Skeletal muscle cell (primary cell): ENCODE measurements at regions not wholly inside any gene's neighbourhood (a gene's known extent, or its start where the extent isn't known, plus 50 kb on each side); places are given as distances from the start of the nearest gene placed in this dataset.
"Not testable (repeated sequence)": the region's sequence is repeated elsewhere in the genome, so short reads cannot be mapped to it uniquely, and the experiment has no call there.

Source experiments
- DNase-seq: peaks from one replicate; pipeline ENCODE4 v3.0.0-alpha.2; 2010; ENCODE audit warnings: low read depth
- H3K4me3 ChIP-seq: 2 replicates; pipeline ENCODE4 v1.5.1; 2011; ENCODE audit warnings: low read depth, mild to moderate bottlenecking, control low read depth, low read length, moderate library complexity

DNA sequence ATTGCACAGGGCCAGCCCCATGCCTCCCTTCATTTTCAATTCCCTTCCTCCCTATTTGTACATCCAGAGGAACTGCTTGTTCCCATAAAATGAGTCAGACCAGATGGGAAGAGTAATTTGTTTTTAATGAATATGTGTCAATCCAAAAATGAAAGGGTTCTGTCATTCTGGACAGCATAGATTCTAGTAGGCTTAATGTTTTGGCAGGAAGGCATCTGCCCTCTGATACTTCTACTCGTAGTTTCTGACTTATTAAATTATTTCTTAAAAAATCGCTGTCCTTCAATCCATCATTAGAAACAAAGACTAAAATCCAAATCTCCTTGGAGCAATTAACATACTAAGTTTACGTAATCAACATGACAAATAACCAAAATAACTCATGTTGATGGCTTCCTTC, 665.5 kb downstream of the TENT5A start:
- H3K4me3 ChIP-seq = no peak overlapping the region
- DNase-seq = no peak

DNA sequence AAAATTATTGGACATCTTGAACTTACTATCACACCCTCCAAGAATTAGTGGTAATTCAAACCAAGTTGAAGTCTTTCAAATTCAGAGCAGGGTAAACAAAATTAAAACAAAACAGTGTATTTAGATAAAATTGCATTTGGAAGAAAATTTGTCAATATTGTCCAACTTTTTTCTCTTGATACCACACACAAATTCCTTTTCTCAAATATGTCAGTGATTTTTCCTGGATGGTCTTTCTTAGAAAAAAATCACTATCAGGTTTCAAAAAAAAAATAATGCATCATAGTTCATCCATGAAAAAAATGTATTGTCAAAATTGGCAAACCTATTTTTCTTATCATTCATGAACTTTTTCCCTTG, 667.1 kb downstream of the TENT5A start:
- DNase-seq = no peak
- no peak overlapping the region for H3K4me3 ChIP-seq

DNA sequence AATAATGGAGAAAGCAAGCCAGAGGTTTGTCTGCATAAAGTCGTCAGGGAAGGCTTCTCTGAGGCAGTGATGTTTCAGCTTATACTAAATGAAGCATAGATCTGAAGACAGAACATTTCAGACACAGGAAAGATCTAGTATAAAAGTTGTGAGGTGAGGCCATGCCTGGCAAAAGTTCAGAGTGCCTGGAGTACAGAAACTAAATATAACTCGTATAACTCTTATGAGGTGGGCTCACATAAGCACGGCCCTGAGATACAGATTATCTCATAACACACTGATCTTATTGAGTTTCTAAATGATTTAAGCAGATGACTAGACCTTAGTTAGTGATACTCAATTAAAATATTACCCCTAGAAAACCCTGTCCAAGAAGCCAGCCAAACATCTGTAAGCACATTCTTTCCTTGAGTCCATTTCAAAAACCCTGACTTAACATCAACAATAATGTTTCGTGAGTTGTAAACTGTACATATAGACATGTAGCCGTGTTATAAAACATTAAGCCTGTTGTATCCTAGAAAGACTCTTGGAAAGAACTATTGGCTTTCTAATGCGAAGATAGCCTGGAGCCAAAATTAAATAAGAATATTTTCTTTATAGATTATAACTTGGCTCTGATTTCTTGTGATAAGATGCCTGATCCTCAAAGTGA, 667.6 kb downstream of the TENT5A start:
- no peak overlapping the region for H3K4me3 ChIP-seq
- no peak for DNase-seq

DNA sequence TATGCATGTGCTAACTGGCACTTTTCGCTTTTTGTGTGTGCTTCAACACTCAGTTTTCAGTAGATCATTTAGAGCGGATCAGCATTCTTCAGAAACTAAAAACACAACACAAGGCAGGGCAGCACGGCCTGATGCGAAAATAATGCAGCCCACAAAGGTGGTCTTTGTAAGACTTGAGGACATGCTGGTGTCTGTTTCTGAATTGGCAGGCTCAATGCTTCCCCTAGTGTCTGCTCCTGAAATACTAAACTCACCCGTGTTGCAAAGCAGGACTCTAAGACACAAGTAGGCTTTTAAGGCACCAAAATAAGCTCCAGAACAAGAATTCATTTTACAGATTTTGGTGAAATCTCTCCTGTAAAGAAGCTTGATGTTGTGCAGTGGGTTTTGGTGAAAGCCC, 676.5 kb downstream of the TENT5A start:
- H3K4me3 ChIP-seq = no peak overlapping the region
- DNase-seq = no peak

DNA sequence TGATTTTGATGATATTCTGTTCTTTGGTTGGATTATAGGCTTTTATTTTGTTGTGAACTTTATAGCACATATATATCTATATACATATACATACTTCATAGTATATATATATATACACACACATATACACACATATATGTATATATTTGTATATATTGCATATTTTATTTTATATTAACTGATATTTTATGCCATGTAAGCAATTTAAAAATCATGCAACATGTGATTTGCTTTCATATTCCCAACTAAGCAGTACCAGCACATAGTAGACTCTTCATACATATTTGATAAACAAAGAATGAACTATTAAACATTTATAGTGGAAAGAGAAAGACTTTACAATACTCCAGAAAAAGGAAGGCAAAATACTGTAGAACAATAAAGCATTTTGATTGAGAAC, 679.2 kb downstream of the TENT5A start:
- DNase-seq = no peak
- H3K4me3 ChIP-seq = no peak overlapping the region

DNA sequence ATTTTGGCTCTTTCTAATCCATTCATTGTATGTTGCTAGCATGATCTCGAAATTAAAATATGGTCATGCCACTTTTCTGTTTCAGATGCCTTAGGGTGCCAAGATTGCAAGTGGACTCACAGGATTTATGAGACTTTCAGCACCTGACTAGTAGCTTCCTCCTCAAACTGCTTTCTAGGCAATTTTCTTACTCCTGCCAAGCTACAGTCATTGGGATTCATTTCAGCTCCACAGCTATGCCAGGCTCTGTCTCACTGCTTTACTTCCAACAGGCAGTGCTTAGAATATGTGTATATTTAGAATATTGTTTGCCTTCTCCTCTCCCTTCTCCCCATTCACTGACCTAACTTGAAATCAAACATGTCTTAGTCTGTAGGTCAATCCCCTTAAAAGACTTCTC, 681.4 kb downstream of the TENT5A start:
- no peak for DNase-seq

DNA sequence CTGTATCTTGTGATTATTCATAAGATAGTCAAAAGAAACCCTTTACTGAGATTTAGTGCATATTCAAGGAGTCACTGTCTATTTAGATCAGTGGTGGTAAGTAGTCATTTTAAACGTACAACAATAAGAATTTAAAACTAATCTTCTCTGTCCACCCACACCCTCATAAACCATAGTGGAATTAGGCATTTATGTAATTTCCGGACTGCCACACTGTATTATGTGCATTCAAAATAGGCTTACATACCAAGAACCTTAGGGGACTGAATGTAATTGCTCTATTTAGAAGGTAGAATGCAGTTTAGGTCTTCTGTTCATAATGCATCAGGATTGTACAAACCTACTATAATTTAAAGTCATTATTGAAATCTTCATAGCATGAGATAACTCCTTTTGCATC, 685.4 kb downstream of the TENT5A start:
- DNase-seq = no peak
- H3K4me3 ChIP-seq = no peak overlapping the region

More for the DNA sequence above, 681.4 kb downstream of the TENT5A start:
- H3K4me3 ChIP-seq = no peak overlapping the region

DNA sequence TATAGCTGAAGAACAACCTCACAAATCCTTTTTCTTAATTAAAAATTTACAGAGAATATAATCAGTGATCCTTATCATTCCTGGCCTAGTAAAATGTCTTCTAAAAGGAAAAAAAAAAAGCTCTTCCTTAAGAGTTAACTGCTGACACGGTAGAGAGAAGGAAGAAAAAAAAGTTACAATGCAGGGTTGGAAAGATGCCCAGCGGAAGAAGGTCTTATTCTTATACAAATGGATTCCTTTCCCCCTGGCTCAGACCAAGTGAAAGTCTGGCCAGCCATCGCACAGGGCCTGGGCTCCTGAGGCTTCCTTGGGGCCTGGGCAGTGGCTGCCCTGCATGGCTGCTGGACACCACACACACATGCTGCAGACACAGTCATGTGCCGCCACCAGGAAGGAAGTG, 688.6 kb downstream of the TENT5A start:
- no peak for DNase-seq
- H3K4me3 ChIP-seq = no peak overlapping the region

DNA sequence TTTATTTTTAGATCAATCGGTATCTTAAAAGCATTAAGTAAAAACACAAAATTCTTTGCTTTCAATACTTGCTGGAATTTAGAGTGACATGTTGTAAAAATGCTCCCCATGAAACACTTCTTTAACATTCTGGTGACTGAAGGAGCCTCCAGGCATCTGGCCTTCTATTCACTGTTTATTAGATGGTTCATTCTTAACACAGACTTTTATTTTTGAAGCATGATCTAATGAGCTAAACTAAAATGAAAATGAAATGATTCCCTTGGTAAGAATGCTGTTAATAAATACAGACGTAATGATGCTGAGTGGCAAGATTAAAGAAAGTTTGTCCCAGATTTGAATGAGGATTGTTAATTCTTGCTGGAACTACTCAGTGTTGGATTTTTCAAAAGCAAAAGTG, 698.4 kb downstream of the TENT5A start:
- no peak overlapping the region for H3K4me3 ChIP-seq
- no peak for DNase-seq

DNA sequence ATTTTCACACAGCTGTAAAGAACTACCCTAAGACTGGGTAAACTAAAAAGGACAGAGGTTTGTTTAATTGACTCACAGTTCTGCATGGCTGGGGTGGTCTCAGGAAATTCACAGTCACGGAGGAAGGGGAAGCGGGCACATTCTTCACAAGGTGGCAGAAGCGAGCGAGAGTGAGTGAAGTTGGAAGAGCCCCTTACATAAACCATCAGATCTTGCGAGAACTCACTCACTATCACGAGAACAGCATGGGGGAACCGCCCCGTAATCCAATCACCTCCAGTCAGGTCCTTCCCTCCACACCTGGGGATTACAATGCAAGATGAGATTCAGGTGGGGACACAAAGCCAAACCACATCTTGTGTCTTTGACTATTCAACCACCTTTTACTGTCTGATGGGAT, 700.5 kb downstream of the TENT5A start:
- DNase-seq = no peak
- no peak overlapping the region for H3K4me3 ChIP-seq

DNA sequence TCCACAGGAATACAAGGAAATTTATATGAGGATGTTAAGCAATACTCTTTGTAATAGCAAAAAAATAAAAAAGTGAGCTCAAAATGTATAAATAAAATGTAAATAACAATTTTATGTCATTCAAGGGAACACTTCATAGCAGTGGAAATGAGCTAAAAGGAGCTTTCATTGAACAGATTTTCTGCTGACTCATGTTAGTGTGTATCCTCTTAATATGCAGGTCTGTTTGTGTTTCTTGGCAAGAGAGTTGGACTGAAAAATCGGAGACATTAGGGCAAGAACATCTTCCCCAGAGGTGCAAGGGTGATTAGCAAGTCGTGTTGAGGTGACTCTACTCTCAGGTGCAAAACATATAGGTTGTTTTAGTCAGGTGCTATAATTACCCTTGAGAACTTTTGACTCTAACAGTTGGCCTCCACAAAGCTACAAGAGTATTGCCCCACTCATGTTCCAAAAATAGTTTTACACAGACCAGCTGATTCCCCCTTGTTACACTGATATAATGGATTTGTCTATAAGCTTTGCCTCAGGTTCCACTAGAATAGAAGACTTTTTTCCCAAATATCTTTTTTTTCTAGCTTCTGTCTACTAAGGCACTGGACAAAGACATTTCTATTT, 702.9 kb downstream of the TENT5A start:
- H3K4me3 ChIP-seq = no peak overlapping the region
- peak; percentile 22 for DNase-seq

DNA sequence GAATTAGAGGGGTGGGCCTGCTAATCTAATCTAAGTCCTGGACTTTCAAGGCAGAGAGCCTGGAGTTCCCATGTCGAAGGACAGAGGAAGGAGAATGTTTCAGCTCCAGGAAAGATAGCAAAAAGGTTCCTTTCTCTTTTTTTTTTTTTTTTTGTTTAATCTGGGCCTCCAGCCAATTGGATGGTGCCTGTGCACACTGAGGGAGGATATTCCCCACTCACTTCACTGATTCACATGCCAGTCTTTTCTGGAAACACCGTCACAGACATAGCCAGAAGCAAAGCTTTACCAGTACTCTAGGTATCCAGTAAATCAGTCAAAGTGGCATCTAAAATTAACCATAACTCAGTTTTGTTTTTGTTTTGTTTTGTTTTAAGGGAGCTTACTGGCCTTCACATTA, 721.1 kb downstream of the TENT5A start:
- DNase-seq = no peak
- H3K4me3 ChIP-seq = no peak overlapping the region

DNA sequence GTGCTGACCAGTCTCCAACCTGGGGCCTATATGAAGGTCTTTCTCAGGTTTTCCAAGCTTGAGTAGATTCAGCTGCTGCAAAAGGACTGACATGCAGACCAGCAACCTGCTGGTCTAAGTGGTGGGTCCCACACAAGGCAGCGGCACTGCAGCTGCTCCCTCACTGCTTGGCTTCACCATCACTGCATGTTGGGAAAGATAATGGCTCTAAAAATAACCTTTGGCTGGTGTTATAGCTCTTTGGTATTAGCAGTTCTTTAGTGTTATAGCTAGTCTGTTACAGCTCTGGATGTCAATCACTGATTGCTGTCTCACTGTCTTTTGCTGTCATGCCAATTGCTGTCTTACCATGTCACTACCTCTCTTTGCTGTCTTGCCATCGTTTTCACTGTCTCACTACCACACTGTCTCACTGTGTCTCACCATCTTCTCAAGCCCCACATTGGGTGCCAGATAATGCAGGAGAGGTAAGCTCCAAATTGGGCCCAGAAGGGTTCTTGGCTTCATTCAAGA, 726.4 kb downstream of the TENT5A start:
- DNase-seq = no peak
- no peak overlapping the region for H3K4me3 ChIP-seq

DNA sequence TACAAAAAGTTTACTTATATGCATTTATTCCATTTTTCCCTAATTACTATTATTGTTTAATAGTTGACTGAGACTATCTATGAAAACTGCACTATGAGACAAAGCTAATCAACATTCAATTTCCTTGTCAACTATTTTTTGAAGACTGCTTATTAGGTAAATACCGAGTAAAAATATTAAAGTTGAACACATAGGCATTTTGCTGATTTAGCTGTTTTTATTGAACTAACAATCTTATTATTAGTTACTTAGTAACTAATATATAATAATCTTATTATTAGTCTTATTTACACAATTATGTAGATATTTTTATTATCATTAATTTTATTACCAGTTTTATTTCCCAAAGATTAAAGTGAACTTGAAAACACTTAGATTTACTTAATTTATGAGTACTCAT, 728.8 kb downstream of the TENT5A start:
- no peak for DNase-seq
- H3K4me3 ChIP-seq = no peak overlapping the region

DNA sequence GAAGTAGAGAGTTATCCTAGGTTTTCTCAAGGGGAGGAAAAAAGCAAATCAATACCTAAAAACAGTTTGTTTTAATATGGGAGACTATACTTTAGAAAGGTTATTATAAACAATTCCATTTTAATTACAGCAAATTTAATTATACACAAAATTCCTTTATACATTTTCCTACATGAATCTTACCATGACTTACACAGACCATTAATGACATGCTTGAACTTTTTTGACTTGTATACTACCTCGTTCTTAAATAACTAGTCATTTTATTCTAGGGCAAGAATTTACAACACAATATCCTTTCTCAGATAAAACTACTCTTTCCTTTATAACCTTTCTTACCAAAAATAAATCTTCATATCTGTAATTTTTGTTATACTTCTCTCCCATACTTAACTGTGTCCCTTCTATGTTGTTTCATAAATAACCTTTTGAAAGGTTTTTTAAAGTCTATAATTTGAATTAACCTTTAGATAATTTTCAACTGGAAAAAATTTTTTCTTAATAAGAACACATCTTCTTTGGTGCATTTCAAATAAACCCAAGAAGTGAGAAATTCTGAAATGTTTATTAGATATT, 729.4 kb downstream of the TENT5A start:
- no peak for DNase-seq
- no peak overlapping the region for H3K4me3 ChIP-seq

DNA sequence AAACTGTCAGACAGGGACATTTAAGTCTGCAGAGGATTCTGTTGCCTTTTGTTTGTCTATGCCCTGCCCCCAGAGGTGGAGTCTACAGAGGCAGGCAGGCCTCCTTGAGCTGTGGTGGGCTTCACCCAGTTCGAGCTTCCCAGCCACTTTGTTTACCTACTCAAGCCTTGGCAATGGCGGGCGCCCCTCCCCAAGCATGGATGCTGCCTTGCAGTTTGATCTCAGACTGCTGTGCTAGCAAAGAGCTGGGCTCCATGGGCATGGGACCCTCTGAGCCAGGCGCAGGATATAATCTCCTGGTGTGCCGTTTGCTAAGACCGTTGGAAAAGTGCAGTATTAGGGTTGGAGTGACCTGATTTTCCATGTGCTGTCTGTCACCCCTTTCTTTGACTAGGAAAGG, 734.9 kb downstream of the TENT5A start:
- not testable (repeated sequence) for DNase-seq, H3K4me3 ChIP-seq

DNA sequence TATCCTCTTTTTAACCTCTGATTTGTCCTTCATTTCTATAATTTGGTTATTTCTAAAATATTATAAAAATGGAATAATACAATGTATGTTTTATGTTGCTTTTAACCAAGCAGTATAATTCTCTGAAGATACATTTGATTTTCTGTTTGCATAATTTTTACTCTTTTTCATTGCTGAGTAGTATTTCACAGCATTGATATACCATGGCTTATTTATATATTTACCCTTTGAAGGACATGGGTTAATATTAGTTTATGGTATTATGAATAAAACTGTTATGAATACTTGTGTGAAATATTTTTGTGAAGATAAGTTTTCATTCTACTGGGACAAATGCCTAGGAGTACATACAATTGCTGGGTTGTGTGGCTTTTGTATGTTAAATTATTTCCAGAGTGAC, 748.6 kb downstream of the TENT5A start:
- no peak overlapping the region for H3K4me3 ChIP-seq
- no peak for DNase-seq

DNA sequence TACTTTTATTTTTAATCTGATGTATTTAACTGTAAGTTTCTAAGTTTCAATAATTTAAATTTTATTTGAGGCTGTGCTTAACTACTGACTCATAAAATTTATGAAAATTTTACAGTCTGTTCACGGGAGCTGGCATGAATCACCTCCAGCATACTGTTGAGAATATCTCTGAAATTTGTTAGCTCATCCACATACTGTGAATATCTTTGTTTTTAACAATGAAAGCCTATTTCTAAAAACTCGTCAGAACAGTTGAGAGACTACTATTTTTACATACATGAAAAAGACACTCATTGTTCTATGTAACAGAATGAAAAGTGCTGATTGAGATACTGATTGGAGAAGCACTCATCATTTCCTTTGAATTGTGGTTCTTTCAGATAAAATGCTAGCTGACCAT, 749.3 kb downstream of the TENT5A start:
- no peak for DNase-seq
- no peak overlapping the region for H3K4me3 ChIP-seq

DNA sequence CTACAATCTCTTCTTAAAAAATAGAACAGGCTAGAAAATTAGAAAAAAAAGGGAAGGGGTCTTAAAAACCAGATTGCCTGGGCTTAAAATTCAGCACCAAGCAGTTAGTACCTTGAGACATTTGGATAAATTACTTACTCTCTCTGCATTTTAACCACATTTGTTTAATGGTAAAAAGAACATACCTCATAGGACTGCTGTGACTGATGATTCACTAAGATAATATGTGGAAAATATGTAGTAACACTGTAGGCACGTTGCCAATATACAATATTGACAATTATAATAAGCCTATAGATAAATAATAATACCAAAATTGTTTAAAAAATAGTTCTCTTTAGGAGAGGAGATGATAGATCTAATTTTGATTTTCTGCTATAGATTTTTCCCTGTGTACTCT, 750.4 kb downstream of the TENT5A start:
- H3K4me3 ChIP-seq = no peak overlapping the region
- no peak for DNase-seq

DNA sequence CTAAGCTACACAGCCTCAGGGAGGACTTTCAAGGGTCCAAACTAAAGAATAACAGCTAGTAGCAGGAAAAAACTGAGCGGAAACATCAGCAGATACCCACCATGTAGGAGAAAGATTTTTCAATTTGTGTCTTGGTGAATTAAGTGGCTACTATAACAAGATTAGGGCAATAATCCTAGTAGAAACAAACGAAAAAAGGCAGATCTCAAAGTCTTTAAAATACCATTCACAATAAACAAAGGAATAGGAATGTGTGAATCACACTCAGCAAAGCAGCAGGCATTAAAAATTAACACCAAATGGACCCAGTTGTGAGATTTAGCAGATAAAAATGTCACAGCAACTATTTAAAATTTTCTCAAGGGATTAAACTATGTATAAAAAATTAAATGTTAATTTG, 761.2 kb downstream of the TENT5A start:
- no peak overlapping the region for H3K4me3 ChIP-seq
- DNase-seq = no peak

DNA sequence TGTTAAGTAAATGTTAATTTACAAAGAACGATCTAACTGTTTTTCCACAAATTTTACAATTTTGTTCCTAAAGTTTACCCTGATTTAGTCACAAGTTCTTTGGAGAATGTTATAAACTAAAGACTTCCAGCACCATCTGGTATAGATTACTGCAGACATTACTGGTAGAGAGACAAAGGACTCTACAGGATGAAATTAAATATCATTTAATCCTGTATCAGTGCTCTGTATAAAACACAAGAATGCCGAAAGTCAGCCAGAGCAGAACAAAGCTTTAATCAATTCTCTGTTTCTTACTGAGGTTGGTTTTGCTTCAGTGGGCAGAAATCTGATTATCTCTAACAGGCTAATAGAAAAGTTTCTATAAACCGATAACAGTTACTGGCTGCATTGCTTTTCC, 763.6 kb downstream of the TENT5A start:
- DNase-seq = no peak

More for the DNA sequence above, 763.6 kb downstream of the TENT5A start:
- H3K4me3 ChIP-seq = no peak overlapping the region
